Neuronal stem cell (in vitro differentiated cells): ENCODE measurements at regions not wholly inside any gene's neighbourhood (a gene's known extent, or its start where the extent isn't known, plus 50 kb on each side); places are given as distances from the start of the nearest gene placed in this dataset.

Experiments used
- DNase-seq: peaks from one replicate; pipeline ENCODE4 v3.0.0-alpha.2; 2013; ENCODE audit warnings: low spot score
- H2AFZ ChIP-seq: one replicate; pipeline ENCODE4 v1.6.1; 2013; ENCODE audit warnings: mild to moderate bottlenecking, low read length, inconsistent platforms
- H2AK5ac ChIP-seq: 2 replicates; pipeline ENCODE4 v1.6.1; 2013; ENCODE audit warnings: low read depth, mild to moderate bottlenecking, inconsistent platforms, low read length, moderate library complexity, mixed read lengths
- H2BK120ac ChIP-seq: 2 replicates; pipeline ENCODE4 v1.6.1; 2013; ENCODE audit warnings: low read depth, mild to moderate bottlenecking, inconsistent platforms, low read length, moderate library complexity, mixed read lengths
- H2BK12ac ChIP-seq: one replicate; pipeline ENCODE4 v1.6.1; 2013; ENCODE audit warnings: low read length, inconsistent platforms
- H2BK15ac ChIP-seq: 2 replicates; pipeline ENCODE4 v1.6.1; 2013; ENCODE audit warnings: mild to moderate bottlenecking, low read length, inconsistent platforms, mixed read lengths
- H2BK5ac ChIP-seq: one replicate; pipeline ENCODE4 v1.6.1; 2013; ENCODE audit warnings: inconsistent platforms, mild to moderate bottlenecking, low read length, moderate library complexity
- H3K14ac ChIP-seq: one replicate; pipeline ENCODE4 v1.6.1; 2013; ENCODE audit warnings: low read length, inconsistent platforms
- H3K18ac ChIP-seq: 2 replicates; pipeline ENCODE4 v1.6.1; 2013; ENCODE audit warnings: low read length, inconsistent platforms
- H3K23ac ChIP-seq: 2 replicates; pipeline ENCODE4 v1.6.1; 2013; ENCODE audit warnings: low read depth, mild to moderate bottlenecking, mixed read lengths, low read length, inconsistent platforms; ENCODE audit not compliant: poor library complexity
- H3K27ac ChIP-seq: replicated peaks from 3 replicates; pipeline ENCODE4 v1.5.1; 2013; ENCODE audit warnings: low read length, inconsistent platforms
- H3K27me3 ChIP-seq, 3 experiments: 2 replicates each; pipeline ENCODE4 v1.6.1; 2013; ENCODE audit warnings: low read length in 3 of 3, mild to moderate bottlenecking in 2 of 3, inconsistent platforms in 1 of 3, low read depth in 1 of 3, mixed read lengths in 1 of 3, moderate library complexity in 1 of 3; ENCODE audit not compliant: control insufficient read depth in 3 of 3, insufficient read depth in 3 of 3
- H3K36me3 ChIP-seq, 2 donors: replicated peaks in 1 of 2; 2 replicates each; pipeline ENCODE4 v1.6.1; 2013; ENCODE audit warnings: low read length in 2 of 2; ENCODE audit not compliant: control insufficient read depth in 2 of 2, insufficient read depth in 2 of 2
- H3K4ac ChIP-seq: 2 replicates; pipeline ENCODE4 v1.6.1; 2013; ENCODE audit warnings: inconsistent platforms, mild to moderate bottlenecking, low read length, moderate library complexity
- H3K4me1 ChIP-seq, 2 donors: 1 replicate in 1 of 2; 2 replicates in 1 of 2; pipeline ENCODE4 v1.6.1; 2013; ENCODE audit warnings: low read length in 2 of 2, low read depth in 1 of 2; ENCODE audit not compliant: control insufficient read depth in 2 of 2, insufficient read depth in 1 of 2
- H3K4me2 ChIP-seq: one replicate; pipeline ENCODE4 v1.6.1; 2013; ENCODE audit warnings: mild to moderate bottlenecking, low read length, inconsistent platforms; ENCODE audit not compliant: insufficient read depth, poor library complexity, severe bottlenecking
- H3K4me3 ChIP-seq, 2 donors: 2 replicates each; pipeline ENCODE4 v1.5.1; 2013; ENCODE audit warnings: low read length in 2 of 2, mild to moderate bottlenecking in 2 of 2, inconsistent platforms in 1 of 2, moderate library complexity in 1 of 2
- H3K79me1 ChIP-seq: one replicate; pipeline ENCODE4 v1.6.1; 2013; ENCODE audit warnings: low read depth, mild to moderate bottlenecking, inconsistent platforms, low read length, moderate library complexity
- H3K9ac ChIP-seq: one replicate; pipeline ENCODE4 v1.6.1; 2013; ENCODE audit warnings: mild to moderate bottlenecking, low read depth, low read length, inconsistent platforms; ENCODE audit not compliant: poor library complexity
- H3K9me3 ChIP-seq, 2 donors: replicated peaks in 1 of 2; 2 replicates each; pipeline versions ENCODE3 to v1.6.1; 2013; ENCODE audit warnings: low read length in 2 of 2, mild to moderate bottlenecking in 2 of 2, inconsistent platforms in 1 of 2, low read depth in 1 of 2, mixed read lengths in 1 of 2, moderate library complexity in 1 of 2; ENCODE audit not compliant: control insufficient read depth in 2 of 2, insufficient read depth in 1 of 2
- H4K8ac ChIP-seq: one replicate; pipeline ENCODE4 v1.6.1; 2013; ENCODE audit warnings: low read depth, mild to moderate bottlenecking, inconsistent platforms, low read length, moderate library complexity
- H4K91ac ChIP-seq: one replicate; pipeline ENCODE4 v1.6.1; 2013; ENCODE audit warnings: low read length, low read depth, mild to moderate bottlenecking, inconsistent platforms; ENCODE audit not compliant: poor library complexity
- WGBS, 2 donors: extraction: QIAGEN DNeasy Blood & Tissue Kit; methylation state at CpG; one replicate each; pipeline ENCODE4 v1.1.7; 2013; ENCODE audit warnings: missing lambda C conversion rate in 2 of 2, mixed read lengths in 1 of 2; ENCODE audit not compliant: insufficient read length in 2 of 2, insufficient replicate concordance in 1 of 2; ENCODE audit errors: extremely low coverage in 2 of 2; 5-methylcytosine and 5-hydroxymethylcytosine counted together

- Histone ChIP-seq H3K9ac (no peak overlapping the region), H2AFZ (no peak overlapping the region), H4K91ac (no peak overlapping the region), H3K14ac (no peak overlapping the region), H3K4me3 (no peak overlapping the region), H3K18ac (no peak overlapping the region), H2AK5ac (no peak overlapping the region), H3K23ac (no peak overlapping the region), H2BK5ac (no peak overlapping the region), H4K8ac (no peak overlapping the region), H3K79me1 (no peaks in the 10 kb centered on the region), H2BK120ac (no peak overlapping the region), H3K9me3 (peaks cover 0 to 5% of the 10 kb centered on the region in 2 donors), H2BK15ac (no peak overlapping the region), H3K27me3 (peaks cover 0 to 5% (median 0%) of the 10 kb centered on the region in 3 experiments), H3K4ac (no peak overlapping the region), H2BK12ac (no peak overlapping the region), H3K36me3 (no peaks in the 10 kb centered on the region), H3K4me2 (no peak overlapping the region), H3K4me1 (peaks cover 0 to 6% of the 10 kb centered on the region in 2 donors), H3K27ac (no peak overlapping the region)
- WGBS, 2 donors: no CpG with 5 or more reads among the region's 3 CpGs
- no peak for DNase-seq
Observed at GRCh38 chr5:34553581-34553980, 102.5 kb upstream of the RAI14 start.

GRCh38 chr5:34554641-34555040 lies 101.5 kb upstream of the RAI14 start:
- no peak overlapping the region for H3K4ac ChIP-seq
- H3K23ac ChIP-seq: no peak overlapping the region
- H3K79me1 ChIP-seq: no peaks in the 10 kb centered on the region
- no peak overlapping the region for H3K27ac ChIP-seq
- H4K8ac ChIP-seq: no peak overlapping the region
- peaks cover 0 to 5% of the 10 kb centered on the region in 2 donors for H3K9me3 ChIP-seq
- H3K27me3 ChIP-seq: peaks cover 0 to 5% (median 0%) of the 10 kb centered on the region in 3 experiments
- peaks cover 0 to 4% of the 10 kb centered on the region in 2 donors for H3K4me1 ChIP-seq
- H3K9ac ChIP-seq: no peak overlapping the region
- no peak overlapping the region for H2AFZ ChIP-seq
- no peak overlapping the region for H2AK5ac ChIP-seq
- H3K18ac ChIP-seq: no peak overlapping the region
- H2BK15ac ChIP-seq: no peak overlapping the region
- H2BK120ac ChIP-seq: no peak overlapping the region
- no peak overlapping the region for H4K91ac ChIP-seq
- no peak overlapping the region for H3K4me3 ChIP-seq
- H2BK12ac ChIP-seq: no peak overlapping the region
- no peak for DNase-seq
- H3K14ac ChIP-seq: no peak overlapping the region
- no peaks in the 10 kb centered on the region for H3K36me3 ChIP-seq
- no peak overlapping the region for H3K4me2 ChIP-seq
- no CpG with 5 or more reads among the region's 5 CpGs for WGBS, 2 donors
- H2BK5ac ChIP-seq: no peak overlapping the region

GRCh38 chr5:34555699-34556508 lies 100.2 kb upstream of the RAI14 start:
- H2BK12ac ChIP-seq: no peak overlapping the region
- no peak overlapping the region for H3K4me2 ChIP-seq
- H2AK5ac ChIP-seq: no peak overlapping the region
- peaks cover 0 to 4% of the 10 kb centered on the region in 2 donors for H3K4me1 ChIP-seq
- no peak overlapping the region for H3K18ac ChIP-seq
- no peaks in the 10 kb centered on the region for H3K79me1 ChIP-seq
- WGBS, 2 donors: no CpG with 5 or more reads among the region's 10 CpGs
- no peak overlapping the region for H3K27ac ChIP-seq
- H2AFZ ChIP-seq: no peak overlapping the region
- H3K27me3 ChIP-seq: peaks cover 0 to 8% (median 0%) of the 10 kb centered on the region in 3 experiments
- H3K9ac ChIP-seq: no peak overlapping the region
- H3K14ac ChIP-seq: no peak overlapping the region
- H3K4ac ChIP-seq: no peak overlapping the region
- no peak for DNase-seq
- H4K8ac ChIP-seq: no peak overlapping the region
- H2BK5ac ChIP-seq: no peak overlapping the region
- H2BK120ac ChIP-seq: no peak overlapping the region
- H4K91ac ChIP-seq: no peak overlapping the region
- no peak overlapping the region for H2BK15ac ChIP-seq
- H3K36me3 ChIP-seq: no peaks in the 10 kb centered on the region
- no peak overlapping the region for H3K4me3 ChIP-seq
- no peak overlapping the region for H3K23ac ChIP-seq
- H3K9me3 ChIP-seq: peaks cover 0 to 5% of the 10 kb centered on the region in 2 donors

GRCh38 chr5:34556509-34556782 lies 99.7 kb upstream of the RAI14 start:
- Histone ChIP-seq H3K9ac (no peak overlapping the region), H3K27me3 (peaks cover 0 to 8% (median 0%) of the 10 kb centered on the region in 3 experiments), H3K4ac (no peak overlapping the region), H2BK120ac (no peak overlapping the region), H2BK12ac (no peak overlapping the region), H3K9me3 (peaks cover 0 to 5% of the 10 kb centered on the region in 2 donors), H4K8ac (no peak overlapping the region), H3K27ac (no peak overlapping the region), H3K79me1 (no peaks in the 10 kb centered on the region), H3K4me1 (peaks cover 0 to 4% of the 10 kb centered on the region in 2 donors), H3K36me3 (no peaks in the 10 kb centered on the region), H2BK5ac (no peak overlapping the region), H2BK15ac (no peak overlapping the region), H4K91ac (no peak overlapping the region), H3K4me2 (no peak overlapping the region), H3K4me3 (no peak overlapping the region), H2AK5ac (no peak overlapping the region), H2AFZ (no peak overlapping the region), H3K18ac (no peak overlapping the region), H3K23ac (no peak overlapping the region), H3K14ac (no peak overlapping the region)
- WGBS, 2 donors: no CpG with 5 or more reads among the region's 2 CpGs
- DNase-seq: no peak
